CD8-positive, alpha-beta memory T cell (primary cell): ENCODE measurements at regions not wholly inside any gene's neighbourhood (a gene's known extent, or its start where the extent isn't known, plus 50 kb on each side); places are given as distances from the start of the nearest gene placed in this dataset.
"Not testable (repeated sequence)": the region's sequence is repeated elsewhere in the genome, so short reads cannot be mapped to it uniquely, and the experiment has no call there.

ENCODE experiments used
- CTCF ChIA-PET: fragments of 350-600 bp; sonication (Branson Sonifier 250); formaldehyde crosslinking; loops from one replicate; lab custom pipeline; 2021; ENCODE audit warnings: antibody characterized with exemption; lab: Charles Lee
- POLR2A ChIA-PET: fragments of 350-600 bp; sonication (Branson Sonifier 250); formaldehyde crosslinking; loops from one replicate; lab custom pipeline; 2021; ENCODE audit warnings: antibody characterized with exemption; lab: Charles Lee
- DNase-seq, 5 donors: peaks; one replicate each; pipeline versions ENCODE4 v3.0.0 to v3.0.0-alpha.2; 2020 to 2022; ENCODE audit warnings: mixed read lengths in 1 of 5
- H3K27ac ChIP-seq: one replicate; pipeline ENCODE4 v1.7.0; 2013; ENCODE audit warnings: low read depth, mild to moderate bottlenecking, low read length, moderate library complexity
- H3K27me3 ChIP-seq: 2 replicates; pipeline ENCODE4 v1.7.0; 2013; ENCODE audit warnings: low read length, mild to moderate bottlenecking; ENCODE audit not compliant: insufficient read depth, poor library complexity, severe bottlenecking
- H3K36me3 ChIP-seq: 2 replicates; pipeline ENCODE4 v1.7.0; 2013; ENCODE audit warnings: mild to moderate bottlenecking, low read length, moderate library complexity; ENCODE audit not compliant: insufficient read depth
- H3K4me1 ChIP-seq: 2 replicates; pipeline ENCODE4 v1.7.0; 2013; ENCODE audit warnings: mild to moderate bottlenecking, low read length, moderate library complexity; ENCODE audit not compliant: insufficient read depth
- H3K4me3 ChIP-seq: 2 replicates; pipeline ENCODE4 v1.7.0; 2013; ENCODE audit warnings: mild to moderate bottlenecking, low read length
- H3K9me3 ChIP-seq: 2 replicates; pipeline ENCODE4 v1.7.0; 2013; ENCODE audit warnings: mild to moderate bottlenecking, low read length
- H3K27ac Mint-ChIP-seq, 8 donors: one replicate each; pipeline ENCODE4 v1.8.0; 2020 to 2021; ENCODE audit warnings: mixed read lengths in 8 of 8, mild to moderate bottlenecking in 6 of 8, inconsistent platforms in 3 of 8, moderate library complexity in 3 of 8
- H3K27me3 Mint-ChIP-seq, 2 donors: one replicate each; pipeline ENCODE4 v1.8.0; 2020 to 2021; ENCODE audit warnings: mixed read lengths in 2 of 2, mild to moderate bottlenecking in 1 of 2, moderate library complexity in 1 of 2
- H3K36me3 Mint-ChIP-seq, 3 donors: one replicate each; pipeline ENCODE4 v1.8.0; 2020 to 2021; ENCODE audit warnings: mixed read lengths in 3 of 3, inconsistent platforms in 1 of 3, mild to moderate bottlenecking in 1 of 3
- H3K4me1 Mint-ChIP-seq, 3 donors: one replicate each; pipeline ENCODE4 v1.8.0; 2020 to 2021; ENCODE audit warnings: mixed read lengths in 3 of 3, inconsistent platforms in 1 of 3, mild to moderate bottlenecking in 1 of 3
- H3K4me3 Mint-ChIP-seq, 7 donors: one replicate each; pipeline ENCODE4 v1.8.0; 2020 to 2021; ENCODE audit warnings: mixed read lengths in 7 of 7, mild to moderate bottlenecking in 6 of 7, moderate library complexity in 4 of 7, inconsistent platforms in 2 of 7
- H3K9me3 Mint-ChIP-seq, 5 donors: one replicate each; pipeline ENCODE4 v1.8.0; 2020 to 2022; ENCODE audit warnings: mixed read lengths in 5 of 5, mild to moderate bottlenecking in 3 of 5, moderate library complexity in 2 of 5, inconsistent platforms in 1 of 5

DNA sequence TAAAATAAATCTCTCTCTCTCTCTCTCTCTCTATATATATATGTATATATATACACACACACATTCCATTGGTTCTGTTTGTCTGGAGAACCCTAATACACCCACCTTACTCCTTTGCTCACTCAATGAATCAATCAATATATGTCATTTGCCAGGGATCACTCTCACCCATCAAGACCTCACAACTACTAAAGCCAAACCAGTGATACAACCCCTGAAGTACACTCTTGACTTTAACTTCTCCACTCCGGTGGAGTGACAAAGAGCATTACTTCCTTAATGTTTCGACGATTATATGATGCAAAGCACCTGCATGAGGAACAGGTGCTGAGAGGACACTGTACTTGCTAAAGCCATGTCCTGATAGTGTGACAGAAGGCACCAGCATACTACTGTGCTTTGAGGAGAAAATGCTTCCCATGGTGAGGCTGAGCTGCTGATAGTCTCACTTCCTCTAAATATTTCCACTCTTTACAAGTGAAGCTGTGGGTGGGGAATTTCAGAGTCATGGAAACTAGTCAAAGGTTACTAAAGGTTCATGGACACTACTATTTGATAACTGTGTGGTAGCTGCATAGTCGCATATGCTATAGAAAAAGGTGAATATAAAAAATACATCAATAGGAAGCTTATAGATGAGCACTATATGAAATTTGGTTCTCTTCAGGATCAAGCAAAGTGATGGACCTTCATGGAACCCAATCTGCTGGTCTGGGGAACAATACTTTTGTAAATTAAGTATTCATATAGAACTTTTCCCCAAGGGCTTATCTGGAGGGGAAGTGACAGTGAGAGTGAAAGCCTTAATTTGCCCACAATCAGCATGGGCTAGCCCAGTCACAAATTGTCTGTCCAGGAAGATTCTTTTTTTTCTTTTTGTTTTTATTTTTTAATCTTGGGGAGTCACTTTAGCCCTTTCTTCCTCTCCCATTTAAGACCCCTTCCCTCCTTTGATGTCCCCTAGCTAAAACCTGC, 141.9 kb upstream of the NEDD9 start:
- ChIA-PET CTCF (no interaction called here), POLR2A (no interaction called here)
- no peaks in the 10 kb centered on the region for H3K27me3 ChIP-seq
- Mint-ChIP-seq H3K36me3 (peaks cover 28 to 56% (median 32%) of the 10 kb centered on the region in 3 donors), H3K4me1 (peaks cover 56 to 87% (median 76%) of the 10 kb centered on the region in 3 donors), H3K4me3 (peak overlapping the region in 2 of 7 donors; percentile 2 to 32), H3K27ac (peak overlapping the region; percentile 2 to 85 (median 29)), H3K27me3 (no peaks in the 10 kb centered on the region), H3K9me3 (peaks cover 0 to 8% (median 0%) of the 10 kb centered on the region in 5 donors)
- no peak overlapping the region for H3K27ac ChIP-seq
- peaks cover 23% of the 10 kb centered on the region for H3K4me1 ChIP-seq
- no peaks in the 10 kb centered on the region for H3K9me3 ChIP-seq
- no peak for DNase-seq
- H3K36me3 ChIP-seq: no peaks in the 10 kb centered on the region
- no peak overlapping the region for H3K4me3 ChIP-seq

DNA sequence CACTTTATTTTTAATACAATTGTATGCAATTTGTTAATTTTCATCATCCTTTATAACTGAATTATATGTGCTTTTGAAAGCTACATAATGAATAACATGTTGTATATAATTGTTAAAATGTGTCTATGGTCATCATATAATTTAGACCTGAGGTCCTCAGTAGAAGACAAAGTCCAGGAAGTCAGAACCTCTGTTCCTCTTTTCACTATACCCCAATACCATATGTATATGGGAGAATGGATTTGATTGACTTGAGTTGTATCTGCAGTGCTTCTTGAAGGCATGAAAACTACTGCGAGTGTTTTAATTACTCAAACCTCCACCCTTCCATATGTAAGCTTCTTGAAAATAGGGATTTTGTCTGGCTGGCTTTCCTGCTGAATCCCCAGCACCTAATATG, 140.7 kb upstream of the NEDD9 start:
- H3K27ac ChIP-seq: no peak overlapping the region
- no peaks in the 10 kb centered on the region for H3K9me3 ChIP-seq

DNA sequence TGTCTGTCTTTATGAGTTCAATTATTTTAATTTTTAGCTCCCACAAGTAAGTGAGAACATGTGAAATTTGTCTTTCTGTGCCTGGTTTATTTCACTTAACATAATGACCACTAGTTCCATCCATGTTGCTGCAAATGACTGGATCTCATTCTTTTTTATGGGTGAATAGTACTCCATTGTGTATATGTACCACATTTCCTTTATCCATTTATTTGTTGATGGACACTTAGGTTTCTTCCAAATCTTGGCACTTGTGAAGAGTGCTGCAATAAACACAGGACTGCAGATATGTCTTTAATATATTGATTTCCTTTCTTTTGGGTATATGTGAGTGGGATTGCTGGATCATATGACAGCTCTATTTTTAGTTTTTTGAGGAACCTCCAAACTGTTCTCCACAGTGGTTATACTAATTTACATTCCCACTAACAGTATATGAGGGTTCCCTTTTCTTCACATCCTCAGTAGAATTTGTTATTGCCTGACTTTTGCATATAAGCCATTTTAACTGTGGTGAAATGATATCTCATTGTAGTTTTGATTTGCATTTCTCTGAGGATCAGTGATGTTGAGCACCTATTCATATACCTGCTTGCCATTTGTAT, 139.8 kb upstream of the NEDD9 start:
- H3K4me3 Mint-ChIP-seq, H3K27ac ChIP-seq, H3K9me3 Mint-ChIP-seq, CTCF ChIA-PET, POLR2A ChIA-PET, H3K27me3 ChIP-seq, DNase-seq, H3K27me3 Mint-ChIP-seq, H3K9me3 ChIP-seq, H3K36me3 ChIP-seq, H3K4me3 ChIP-seq: not testable (repeated sequence)
- peak overlapping the region in 1 of 8 donors; percentile 59 for H3K27ac Mint-ChIP-seq
- H3K4me1 Mint-ChIP-seq: peaks cover 62 to 86% (median 85%) of the 10 kb centered on the region in 3 donors
- peaks cover 20 to 48% (median 25%) of the 10 kb centered on the region in 3 donors for H3K36me3 Mint-ChIP-seq
- peaks cover 37% of the 10 kb centered on the region for H3K4me1 ChIP-seq

More for the DNA sequence above, 140.7 kb upstream of the NEDD9 start:
- peaks cover 0 to 8% (median 0%) of the 10 kb centered on the region in 5 donors for H3K9me3 Mint-ChIP-seq
- POLR2A ChIA-PET: no interaction called here
- H3K4me3 Mint-ChIP-seq: no peak overlapping the region
- H3K4me1 Mint-ChIP-seq: peaks cover 61 to 86% (median 85%) of the 10 kb centered on the region in 3 donors
- CTCF ChIA-PET: no interaction called here
- no peaks in the 10 kb centered on the region for H3K27me3 Mint-ChIP-seq
- no peak for DNase-seq
- Histone ChIP-seq H3K4me3 (no peak overlapping the region), H3K36me3 (no peaks in the 10 kb centered on the region), H3K4me1 (peaks cover 30% of the 10 kb centered on the region), H3K27me3 (no peaks in the 10 kb centered on the region)
- no peak overlapping the region for H3K27ac Mint-ChIP-seq
- H3K36me3 Mint-ChIP-seq: peaks cover 27 to 54% (median 31%) of the 10 kb centered on the region in 3 donors

DNA sequence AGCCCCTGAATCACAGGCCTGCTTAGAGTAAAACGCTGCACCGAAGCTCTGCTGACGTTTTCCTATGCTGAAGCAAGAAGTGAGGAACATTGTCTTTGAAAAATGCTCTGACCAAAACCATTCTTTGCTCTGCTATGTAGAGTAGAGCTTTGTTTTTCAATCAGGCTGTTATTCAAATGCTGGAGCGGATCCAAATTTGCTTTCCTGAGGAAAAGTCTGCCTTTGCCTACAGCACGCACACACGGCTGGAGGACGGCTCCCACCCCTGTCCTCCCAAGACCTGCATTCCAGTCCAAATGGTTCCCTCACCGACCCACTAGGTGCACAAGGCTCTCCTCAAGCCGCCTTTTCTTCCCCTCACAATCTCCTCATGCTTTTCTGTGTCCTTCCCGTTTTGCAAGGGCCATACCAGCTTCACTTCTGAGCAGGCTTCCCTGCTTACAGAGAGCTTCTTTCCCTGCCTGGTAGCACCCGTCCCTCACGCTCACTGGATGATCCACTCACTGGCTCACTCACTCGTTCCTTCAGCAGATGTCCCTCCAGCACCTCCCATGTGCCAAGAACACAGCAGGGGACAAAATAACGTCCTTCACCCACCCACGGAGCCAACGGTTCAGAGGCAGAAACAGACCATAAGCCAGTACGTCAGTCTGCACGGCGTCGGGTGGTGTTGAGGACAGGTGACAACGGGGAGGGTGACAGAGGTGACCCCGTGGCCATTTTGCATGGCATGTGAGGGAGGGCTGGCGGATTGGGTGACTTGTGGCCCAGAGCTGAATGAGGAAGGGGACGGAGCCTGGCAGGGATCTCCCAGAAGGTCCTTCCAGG, 137.9 kb upstream of the NEDD9 start:
- no peak overlapping the region for H3K4me3 Mint-ChIP-seq
- peaks cover 70 to 87% (median 85%) of the 10 kb centered on the region in 3 donors for H3K4me1 Mint-ChIP-seq
- Histone ChIP-seq H3K4me1 (peaks cover 39% of the 10 kb centered on the region), H3K27ac (no peak overlapping the region), H3K36me3 (no peaks in the 10 kb centered on the region), H3K4me3 (no peak overlapping the region), H3K9me3 (no peaks in the 10 kb centered on the region), H3K27me3 (no peaks in the 10 kb centered on the region)
- H3K27ac Mint-ChIP-seq: peak overlapping the region in 2 of 8 donors; percentile 1 to 47
- no peak for DNase-seq
- POLR2A ChIA-PET: no interaction called here
- no peaks in the 10 kb centered on the region for H3K27me3 Mint-ChIP-seq
- H3K9me3 Mint-ChIP-seq: peaks cover 0 to 8% (median 0%) of the 10 kb centered on the region in 5 donors
- CTCF ChIA-PET: no interaction called here
- H3K36me3 Mint-ChIP-seq: peaks cover 19 to 39% (median 27%) of the 10 kb centered on the region in 3 donors

DNA sequence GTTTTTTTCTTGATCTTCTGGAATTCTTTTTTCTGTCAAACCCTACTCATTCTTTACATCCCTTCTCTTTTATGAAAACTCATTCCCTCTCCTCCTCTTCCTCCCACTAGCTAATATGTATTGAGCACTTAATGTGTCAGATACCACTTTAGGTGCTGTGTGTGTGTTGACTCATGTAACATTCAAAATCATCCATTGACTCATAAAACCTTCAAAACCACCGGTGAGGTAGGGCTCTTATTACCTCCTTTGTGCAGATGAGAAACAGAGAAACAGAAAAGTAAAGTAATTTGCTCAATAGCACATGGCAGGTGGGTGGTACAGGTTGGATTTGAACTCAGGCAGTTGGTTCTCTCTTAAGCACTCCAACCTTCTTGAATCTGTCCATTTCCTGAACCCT, 136.3 kb upstream of the NEDD9 start:
- CTCF ChIA-PET: no interaction called here
- peak overlapping the region in 2 of 7 donors; percentile 1 to 3 for H3K4me3 Mint-ChIP-seq
- H3K36me3 Mint-ChIP-seq: peaks cover 13 to 37% (median 26%) of the 10 kb centered on the region in 3 donors
- H3K4me1 ChIP-seq: peaks cover 28% of the 10 kb centered on the region
- POLR2A ChIA-PET: no interaction called here
- peaks cover 0 to 8% (median 0%) of the 10 kb centered on the region in 5 donors for H3K9me3 Mint-ChIP-seq
- no peaks in the 10 kb centered on the region for H3K27me3 ChIP-seq
- no peak overlapping the region for H3K4me3 ChIP-seq
- H3K36me3 ChIP-seq: no peaks in the 10 kb centered on the region
- no peaks in the 10 kb centered on the region for H3K9me3 ChIP-seq
- H3K4me1 Mint-ChIP-seq: peaks cover 64 to 85% (median 85%) of the 10 kb centered on the region in 3 donors
- H3K27me3 Mint-ChIP-seq: no peaks in the 10 kb centered on the region
- no peak overlapping the region for H3K27ac ChIP-seq
- H3K27ac Mint-ChIP-seq: peak overlapping the region in 6 of 8 donors; percentile 12 to 85 (median 40)
- DNase-seq: no peak

DNA sequence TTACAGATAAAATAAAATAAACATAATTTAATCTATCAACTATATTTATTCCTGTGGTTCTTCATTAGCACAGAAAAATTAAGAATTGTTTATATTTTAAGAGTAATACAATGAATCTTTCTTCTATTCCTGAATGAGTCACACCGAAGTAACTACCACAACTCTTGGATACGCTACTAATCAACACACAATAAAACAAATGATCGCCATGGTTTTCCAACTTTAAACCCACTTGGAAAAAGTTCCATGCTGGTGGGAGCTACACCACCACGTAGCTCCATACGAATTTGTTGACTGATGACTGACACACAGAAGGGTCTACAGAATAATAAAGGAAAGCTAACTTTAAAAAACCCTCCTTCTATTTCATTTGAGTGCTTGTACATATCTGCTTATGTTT, 135.8 kb upstream of the NEDD9 start:
- peaks cover 28% of the 10 kb centered on the region for H3K4me1 ChIP-seq
- CTCF ChIA-PET: interaction anchor here (1.5 kb wide), 1 partner anchor 33 kb away, joined by 3 read pairs; no protein-coding TSS in a partner anchor
- no peak overlapping the region for H3K27ac ChIP-seq
- H3K36me3 Mint-ChIP-seq: peaks cover 13 to 39% (median 26%) of the 10 kb centered on the region in 3 donors
- H3K4me1 Mint-ChIP-seq: peaks cover 64 to 88% (median 86%) of the 10 kb centered on the region in 3 donors
- no peak overlapping the region for H3K4me3 ChIP-seq
- POLR2A ChIA-PET: interaction anchor here (1.6 kb wide), 1 partner anchor 14 kb away, joined by 5 read pairs; no protein-coding TSS in a partner anchor
- no peaks in the 10 kb centered on the region for H3K27me3 ChIP-seq
- H3K27me3 Mint-ChIP-seq: no peaks in the 10 kb centered on the region
- H3K9me3 Mint-ChIP-seq: peaks cover 0 to 8% (median 0%) of the 10 kb centered on the region in 5 donors
- DNase-seq: no peak
- no peak overlapping the region for H3K4me3 Mint-ChIP-seq
- H3K9me3 ChIP-seq: no peaks in the 10 kb centered on the region
- H3K36me3 ChIP-seq: no peaks in the 10 kb centered on the region
- H3K27ac Mint-ChIP-seq: no peak overlapping the region

DNA sequence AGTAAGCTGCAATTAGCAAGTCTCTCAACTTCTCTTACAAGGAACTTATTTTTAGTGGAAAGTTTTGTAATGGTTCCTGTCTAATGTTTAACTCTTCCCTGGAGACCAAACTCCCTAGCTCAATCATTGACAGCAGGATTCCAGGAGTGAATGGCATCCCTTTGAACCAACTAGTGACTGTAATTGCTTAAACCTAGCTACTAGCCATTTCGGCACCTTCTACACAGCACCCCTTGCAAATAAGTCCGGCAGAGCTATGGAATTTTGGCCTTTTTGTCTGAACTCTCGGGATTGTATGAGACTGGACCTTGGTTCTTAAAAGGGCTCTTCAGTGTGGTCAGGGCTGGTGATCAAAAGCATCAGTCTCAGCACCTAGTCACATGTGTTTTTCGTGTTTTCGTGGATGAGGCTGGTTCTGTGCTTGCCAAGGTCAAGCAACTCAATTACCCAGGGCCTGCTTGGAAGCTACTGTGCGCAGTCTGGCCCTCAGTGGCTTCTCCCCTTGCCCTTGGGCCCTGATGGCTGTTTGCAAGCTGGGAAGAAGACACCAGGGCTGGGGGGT, 135.3 kb upstream of the NEDD9 start:
- CTCF ChIA-PET: interaction anchor here (1.3 to 1.5 kb wide), 3 partner anchors 14 to 100 kb away, joined by 3 to 5 read pairs (median 3); no protein-coding TSS in a partner anchor

More for the DNA sequence above, 135.3 kb upstream of the NEDD9 start:
- peak overlapping the region in 4 of 7 donors; percentile 46 to 66 (median 58) for H3K4me3 Mint-ChIP-seq
- H3K4me3 ChIP-seq: no peak overlapping the region
- peaks cover 28% of the 10 kb centered on the region for H3K4me1 ChIP-seq
- DNase-seq: no peak
- no peaks in the 10 kb centered on the region for H3K27me3 Mint-ChIP-seq
- POLR2A ChIA-PET: interaction anchor here (1.6 kb wide), 2 partner anchors 13 to 14 kb away, joined by 5 read pairs; no protein-coding TSS in a partner anchor
- no peaks in the 10 kb centered on the region for H3K9me3 ChIP-seq
- peak overlapping the region in 5 of 8 donors; percentile 65 to 90 (median 82) for H3K27ac Mint-ChIP-seq
- peaks cover 11 to 43% (median 28%) of the 10 kb centered on the region in 3 donors for H3K36me3 Mint-ChIP-seq
- peaks cover 0 to 7% (median 0%) of the 10 kb centered on the region in 5 donors for H3K9me3 Mint-ChIP-seq
- no peak overlapping the region for H3K27ac ChIP-seq
- no peaks in the 10 kb centered on the region for H3K27me3 ChIP-seq
- H3K36me3 ChIP-seq: no peaks in the 10 kb centered on the region
- H3K4me1 Mint-ChIP-seq: peaks cover 68 to 92% (median 89%) of the 10 kb centered on the region in 3 donors
